ENCODE measurements at regions not wholly inside any gene's neighbourhood (a gene's known extent, or its start where the extent isn't known, plus 50 kb on each side); places are given as distances from the start of the nearest gene placed in this dataset.

DNA sequence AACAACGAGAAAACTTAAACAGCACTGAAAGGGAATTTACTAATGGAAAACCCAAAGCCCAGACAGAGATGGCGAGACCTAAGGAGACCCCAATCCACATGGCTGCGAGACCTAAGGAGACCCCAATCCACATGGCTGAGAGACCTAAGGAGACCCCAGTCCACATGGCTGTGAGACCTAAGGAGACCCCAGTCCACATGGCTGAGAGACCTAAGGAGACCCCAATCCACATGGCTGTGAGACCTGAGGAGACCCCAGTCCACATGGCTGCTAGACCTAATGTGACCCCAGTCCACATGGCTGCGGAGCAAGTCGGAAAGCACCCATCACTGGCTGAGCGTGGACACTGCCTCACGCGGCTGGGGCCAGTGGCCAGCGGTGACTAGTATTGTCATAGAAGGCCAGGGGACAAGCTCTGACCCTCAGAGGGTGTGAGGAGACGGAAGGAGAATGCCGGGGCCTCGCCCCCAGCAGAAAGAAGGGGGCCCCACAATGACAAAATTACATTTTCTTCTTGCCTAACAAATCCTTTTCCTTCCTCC is 241.8 kb downstream of the C16orf95 start:
- ATAC-seq: no peak

DNA sequence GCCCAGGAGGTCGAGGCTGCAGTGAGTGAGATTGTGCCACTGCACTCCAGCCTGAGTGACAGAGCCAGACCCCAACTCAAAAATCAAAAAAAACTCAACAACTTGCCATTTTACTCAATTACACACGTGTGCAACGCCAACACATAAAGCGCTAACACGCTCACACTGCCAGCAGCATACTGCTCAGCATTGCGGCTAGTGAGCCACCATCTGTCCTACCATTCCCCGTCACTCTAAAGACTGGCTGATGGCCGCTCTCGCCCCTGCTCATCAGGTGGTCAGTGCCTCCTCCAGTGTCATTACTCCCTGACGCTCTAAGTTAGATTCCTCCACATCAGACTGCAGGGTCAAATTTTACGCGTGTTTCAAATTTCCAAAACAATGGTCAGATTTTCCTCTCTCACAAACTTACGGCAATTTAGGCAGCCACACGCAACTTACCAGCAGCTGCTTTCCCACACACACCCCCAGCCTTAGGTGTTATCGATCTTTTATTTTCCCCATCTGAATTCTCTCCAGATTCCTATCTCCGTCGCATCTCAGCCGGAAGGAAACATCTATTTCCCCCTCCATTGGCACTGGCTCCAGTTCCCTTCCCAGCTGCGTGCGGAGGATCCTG is 240.8 kb downstream of the C16orf95 start:
- no peak for ATAC-seq

DNA sequence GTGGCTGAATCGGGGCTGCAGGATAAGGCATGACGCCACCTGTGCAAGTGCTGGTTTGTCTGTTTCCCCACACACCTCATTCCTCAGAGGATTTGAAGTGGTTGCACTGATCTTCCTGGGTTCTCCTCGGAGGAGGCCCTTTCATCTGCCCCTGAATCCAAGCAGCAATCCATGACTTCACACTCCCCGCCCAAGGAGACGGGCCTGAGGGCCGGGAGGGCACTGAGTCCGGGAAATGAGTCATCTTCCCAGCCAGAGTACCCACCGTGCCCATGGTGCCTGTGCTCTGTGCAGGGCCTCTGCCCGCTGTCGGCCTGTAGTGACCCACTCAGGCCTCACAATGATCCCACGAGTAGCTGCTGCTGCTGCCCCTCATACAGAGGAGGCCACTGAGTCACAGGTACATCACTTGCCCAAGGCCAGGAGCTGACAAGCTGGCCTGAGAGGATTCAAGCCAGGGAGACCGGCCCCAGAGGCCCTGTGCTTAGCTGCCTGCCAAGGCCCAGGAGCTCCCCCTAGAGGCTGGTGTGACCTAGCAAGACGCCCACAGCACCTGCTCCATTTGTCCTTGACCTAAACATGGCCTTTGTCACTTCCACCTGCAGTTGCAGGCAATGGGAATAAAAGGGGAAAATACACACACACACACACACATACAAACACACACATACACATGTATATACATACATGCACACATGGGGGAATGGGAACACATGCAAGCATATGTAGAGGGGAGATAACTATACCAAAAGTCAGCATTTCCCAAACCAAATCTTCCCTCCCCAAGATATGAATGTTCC is 240.0 kb downstream of the C16orf95 start:
- ATAC-seq: no peak

DNA sequence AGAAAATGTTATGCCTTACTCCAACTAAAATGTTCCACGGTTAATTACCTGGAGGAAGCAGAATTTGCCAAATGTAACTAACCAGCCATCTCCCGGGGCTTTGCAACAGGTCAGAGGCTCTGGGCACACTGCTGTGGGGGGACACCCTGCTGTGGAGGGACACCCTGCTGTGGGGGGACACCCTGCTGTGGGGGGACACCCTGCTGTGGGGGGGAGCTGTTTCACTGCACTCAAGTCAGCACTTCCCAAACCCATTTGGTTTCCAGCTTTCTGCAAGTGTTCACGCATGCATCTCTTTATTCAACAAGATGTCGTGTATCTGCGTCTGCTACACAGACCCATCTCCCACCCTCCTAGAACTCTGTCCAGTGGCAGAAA is 239.5 kb downstream of the C16orf95 start:
- no peak for ATAC-seq

DNA sequence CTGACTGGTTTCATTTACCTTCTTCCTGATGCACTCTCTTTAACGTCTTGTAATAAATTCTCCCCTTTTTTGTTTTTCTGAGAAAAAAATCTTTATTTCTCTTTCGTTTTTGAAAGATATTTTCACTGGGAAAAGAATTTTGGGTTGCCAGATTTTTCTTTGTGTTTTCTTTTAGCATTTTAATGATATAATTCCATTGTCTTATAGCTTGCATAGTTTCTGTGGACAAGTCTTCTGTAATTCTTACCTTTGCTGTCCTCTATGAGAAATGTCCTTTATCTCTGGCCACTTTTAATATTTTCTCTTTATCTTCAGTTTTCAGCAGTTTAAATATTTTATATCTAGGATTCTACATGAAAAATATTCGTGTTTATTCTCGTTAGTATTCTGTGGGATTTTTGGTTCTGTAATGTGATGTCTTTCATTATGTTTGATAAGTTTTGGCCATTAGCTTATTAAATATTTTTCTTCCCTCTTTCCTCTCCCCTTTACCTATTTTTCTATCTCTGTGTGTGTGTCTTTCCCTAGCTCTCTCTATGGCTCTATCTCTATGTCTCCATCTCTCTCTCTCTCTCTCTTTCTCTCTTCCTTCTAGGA is 236.5 kb downstream of the C16orf95 start:
- ATAC-seq: no peak

DNA sequence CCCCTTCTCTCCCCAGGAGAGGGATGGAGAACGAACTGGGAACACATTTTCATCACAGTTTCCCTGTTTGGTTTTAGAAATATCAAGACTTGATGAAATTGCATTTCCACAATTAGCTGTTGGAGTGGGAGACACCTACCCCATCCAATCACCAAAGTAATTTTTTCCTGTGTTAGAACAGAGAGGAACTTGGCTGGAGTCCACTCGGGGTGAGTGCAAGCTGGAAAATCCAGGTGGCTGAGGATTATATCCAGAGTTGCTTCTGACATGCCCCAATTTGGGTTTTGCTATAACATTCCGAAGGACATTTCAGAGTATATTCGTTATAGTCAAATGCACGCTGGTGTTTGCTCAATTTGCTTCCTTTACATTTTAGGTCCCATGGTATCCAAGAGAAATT is 231.8 kb downstream of the C16orf95 start:
- ATAC-seq: no peak

DNA sequence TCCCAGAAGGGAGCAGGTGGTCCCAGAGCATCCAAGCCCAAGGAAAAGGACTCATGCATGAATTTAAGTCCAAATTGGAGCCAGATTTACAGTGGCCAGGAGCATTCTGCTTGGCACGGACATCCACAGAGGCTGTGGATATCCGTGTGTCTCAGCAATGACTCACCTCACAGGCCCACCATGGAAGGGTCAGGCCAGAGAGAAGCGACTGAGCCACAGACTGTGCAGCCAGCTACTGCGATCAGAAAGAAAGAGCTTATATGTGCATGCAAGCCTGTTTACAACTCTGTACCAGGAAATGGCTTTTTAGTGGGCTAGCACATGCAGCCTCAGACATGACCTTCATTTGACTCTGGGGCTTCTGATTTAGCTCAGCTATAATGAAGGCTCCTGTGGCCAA is 231.0 kb downstream of the C16orf95 start:
- ATAC-seq: no peak

DNA sequence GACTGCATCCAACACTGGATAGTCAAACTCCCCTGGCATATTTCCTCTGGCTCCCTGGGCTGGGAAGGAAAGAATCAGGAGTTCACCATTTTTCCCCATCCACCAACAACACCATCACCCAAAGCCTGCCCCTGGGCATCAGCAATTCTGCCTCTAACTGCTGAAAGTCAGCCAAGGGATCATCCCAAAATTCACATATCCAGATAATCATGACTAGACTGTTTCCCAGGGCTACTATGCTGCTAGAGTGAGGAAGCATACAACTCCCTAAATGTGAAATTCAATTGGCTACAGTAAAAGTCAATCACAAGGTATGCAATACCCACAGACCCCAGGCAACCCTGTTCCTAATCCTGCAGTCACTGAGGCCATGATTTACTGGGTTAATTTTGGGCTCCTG is 230.6 kb downstream of the C16orf95 start:
- no peak for ATAC-seq

DNA sequence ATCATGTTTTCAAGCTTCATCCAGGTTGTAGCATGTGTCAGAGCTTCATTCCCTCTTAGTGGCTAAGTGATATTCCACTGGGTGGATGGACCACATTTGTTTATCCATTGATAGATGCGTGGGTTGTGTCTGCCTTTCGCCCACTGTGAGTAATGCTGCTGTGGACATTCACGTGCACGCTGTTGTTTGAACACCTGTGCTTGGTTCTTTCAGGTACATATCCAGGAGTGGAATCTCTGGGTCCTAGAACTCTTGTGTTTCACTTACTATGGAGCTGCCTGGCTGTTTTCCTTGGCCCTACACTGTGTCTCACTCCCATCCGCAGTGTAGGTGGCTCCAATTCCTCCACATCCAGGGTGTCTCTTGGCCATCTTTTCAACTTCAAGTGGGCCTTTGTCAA is 224.2 kb downstream of the C16orf95 start:
- no peak for ATAC-seq

DNA sequence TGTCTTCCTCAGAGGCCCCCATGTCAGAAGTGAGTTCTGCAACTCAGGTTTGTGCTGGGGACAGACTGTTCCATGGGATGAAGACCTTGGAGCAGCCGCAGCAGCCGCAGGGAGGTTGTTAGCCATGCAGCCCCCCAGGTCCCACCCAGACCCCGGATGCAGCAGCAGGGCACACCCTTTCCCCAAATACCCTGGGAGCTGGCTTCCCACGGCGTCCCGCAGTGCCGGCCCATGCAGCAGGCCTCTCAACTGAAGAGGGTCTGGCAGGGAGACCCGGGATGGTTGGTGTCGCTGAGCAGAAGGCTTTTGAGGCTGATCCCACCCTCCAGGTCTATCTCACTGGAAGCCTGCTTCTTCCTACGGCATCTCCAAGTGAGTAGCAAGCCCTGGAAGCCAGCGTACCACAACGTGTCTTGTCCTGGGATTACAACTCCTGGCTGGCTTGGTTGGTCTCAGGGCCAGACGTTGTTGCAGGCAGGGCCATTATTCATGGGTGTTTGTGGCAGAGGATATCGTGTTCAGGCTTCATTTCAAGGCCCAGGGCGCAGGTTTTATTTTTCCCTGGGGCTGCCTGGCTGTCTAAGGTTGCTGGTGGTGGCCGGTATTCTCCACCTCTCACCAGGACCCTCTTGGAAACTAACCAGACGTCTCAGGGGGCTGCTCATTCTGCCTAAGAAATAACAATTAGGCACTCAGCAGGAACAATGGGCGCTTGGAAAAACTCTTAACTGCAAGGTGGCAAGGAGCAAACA is 223.2 kb downstream of the C16orf95 start:
- no peak for ATAC-seq

DNA sequence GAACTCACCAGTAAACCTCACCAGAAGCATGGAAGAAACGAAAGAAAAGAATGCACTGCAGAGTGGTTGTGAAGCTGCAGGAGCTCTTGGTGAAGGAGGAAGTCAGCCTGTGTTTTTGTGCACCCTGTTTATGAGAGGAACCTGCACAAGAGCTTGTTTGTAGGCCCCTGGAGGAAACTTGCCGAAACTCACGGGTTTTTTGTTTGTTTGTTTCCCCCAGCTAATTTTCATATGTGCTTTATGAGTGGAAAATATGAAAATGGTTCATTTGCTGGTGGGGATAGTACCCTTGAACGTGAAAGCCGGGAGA is 222.7 kb downstream of the C16orf95 start:
- no peak for ATAC-seq

DNA sequence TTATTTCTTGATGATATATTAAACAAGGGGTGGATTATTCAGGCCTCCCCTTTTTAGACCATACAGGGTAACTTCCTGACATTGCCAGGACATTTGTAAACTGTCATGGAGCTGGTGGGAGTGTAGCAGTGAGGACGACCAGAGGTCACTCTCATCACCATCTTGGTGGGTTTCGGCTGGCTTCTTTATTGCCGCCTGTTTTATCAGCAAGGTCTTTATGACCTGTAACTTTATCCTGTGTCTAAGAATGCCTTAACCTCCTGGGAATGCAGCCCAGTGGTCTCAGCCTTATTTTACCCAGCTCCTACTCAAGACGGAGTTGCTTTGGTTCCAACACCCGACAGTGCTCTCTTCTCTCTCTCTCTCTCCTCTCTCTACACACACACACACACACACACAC is 221.9 kb downstream of the C16orf95 start:
- no peak for ATAC-seq

DNA sequence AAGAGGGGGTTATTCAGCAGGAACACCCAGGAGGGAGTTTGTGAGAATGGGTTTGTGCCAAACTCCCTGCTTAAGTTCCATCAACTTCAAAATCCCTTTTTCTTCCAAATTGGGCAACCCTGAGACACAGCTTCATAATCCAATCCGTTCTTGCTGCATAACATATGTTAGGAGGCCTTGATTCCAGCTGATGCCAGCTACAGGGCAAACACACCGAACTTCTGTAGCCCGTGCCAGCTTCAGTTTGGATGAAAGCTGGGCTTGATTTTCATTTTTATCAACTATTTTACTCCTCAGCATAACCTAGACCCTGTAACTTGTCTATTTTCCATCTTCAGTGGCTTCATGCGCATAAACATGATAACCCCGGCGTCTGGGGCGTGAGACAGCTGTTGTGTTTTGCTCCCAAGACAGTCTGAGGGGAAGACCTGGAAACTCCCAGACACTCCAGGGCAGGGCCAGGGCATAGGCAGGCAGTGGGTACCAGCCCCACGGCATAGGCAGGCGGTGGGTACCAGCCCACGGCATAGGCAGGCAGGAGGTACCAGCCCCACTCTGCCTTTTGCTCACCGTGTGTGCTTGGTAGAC is 220.4 kb downstream of the C16orf95 start:
- no peak for ATAC-seq

DNA sequence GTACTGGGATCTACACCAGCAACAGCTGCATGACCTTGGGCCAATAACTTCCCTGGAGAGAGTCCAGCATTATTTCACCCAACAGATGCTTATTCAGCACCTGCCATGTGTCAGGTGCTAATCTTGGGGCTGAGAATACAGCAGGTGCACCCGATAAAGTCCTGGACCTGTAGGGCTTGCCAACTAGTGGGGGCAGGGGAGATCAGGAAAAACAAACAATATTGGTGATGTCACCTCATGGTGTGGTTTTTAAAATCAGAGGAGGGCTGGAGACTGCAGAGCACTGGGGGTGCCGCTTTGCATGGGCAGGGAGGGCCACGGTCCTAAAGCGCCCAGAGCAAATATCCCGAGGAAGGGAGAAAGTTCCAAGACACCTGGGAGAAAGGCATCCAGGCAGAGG is 218.8 kb downstream of the C16orf95 start:
- ATAC-seq: no peak

DNA sequence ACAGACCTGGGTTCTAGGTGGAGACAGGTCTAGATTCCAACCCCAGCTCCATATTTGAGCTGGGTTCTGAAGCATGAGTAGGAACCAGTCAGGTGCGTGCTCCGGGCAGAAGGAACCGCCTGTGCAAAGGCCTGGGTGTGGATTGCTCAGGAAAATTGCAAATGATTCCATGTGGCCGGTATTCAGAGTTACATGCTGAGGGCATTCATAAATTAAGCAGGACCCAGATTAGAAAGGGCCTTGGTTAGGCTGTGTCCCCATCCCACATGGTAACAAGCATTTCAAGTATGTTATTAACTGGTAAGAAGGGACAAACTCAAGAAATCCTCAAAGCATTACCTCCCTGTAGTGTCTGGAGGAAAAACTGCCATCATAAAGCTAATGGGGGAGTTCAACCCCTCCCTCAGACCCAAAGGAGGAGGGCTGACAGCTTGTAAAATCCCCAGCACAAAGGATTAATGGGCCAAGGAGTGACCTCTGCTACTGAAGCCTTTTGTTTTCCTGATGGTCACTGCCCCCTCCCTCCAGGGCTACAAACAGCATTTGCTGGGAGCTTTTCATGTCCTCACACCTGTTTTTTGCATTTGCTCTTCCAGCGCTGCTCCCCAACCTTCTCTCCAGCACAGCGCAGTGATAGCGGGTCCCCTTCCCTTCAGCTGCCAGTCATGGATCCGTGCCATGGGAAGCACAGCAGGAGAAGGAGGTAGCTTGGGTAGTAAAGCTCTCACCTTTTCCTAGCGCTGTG is 218.0 kb downstream of the C16orf95 start:
- no peak for ATAC-seq

DNA sequence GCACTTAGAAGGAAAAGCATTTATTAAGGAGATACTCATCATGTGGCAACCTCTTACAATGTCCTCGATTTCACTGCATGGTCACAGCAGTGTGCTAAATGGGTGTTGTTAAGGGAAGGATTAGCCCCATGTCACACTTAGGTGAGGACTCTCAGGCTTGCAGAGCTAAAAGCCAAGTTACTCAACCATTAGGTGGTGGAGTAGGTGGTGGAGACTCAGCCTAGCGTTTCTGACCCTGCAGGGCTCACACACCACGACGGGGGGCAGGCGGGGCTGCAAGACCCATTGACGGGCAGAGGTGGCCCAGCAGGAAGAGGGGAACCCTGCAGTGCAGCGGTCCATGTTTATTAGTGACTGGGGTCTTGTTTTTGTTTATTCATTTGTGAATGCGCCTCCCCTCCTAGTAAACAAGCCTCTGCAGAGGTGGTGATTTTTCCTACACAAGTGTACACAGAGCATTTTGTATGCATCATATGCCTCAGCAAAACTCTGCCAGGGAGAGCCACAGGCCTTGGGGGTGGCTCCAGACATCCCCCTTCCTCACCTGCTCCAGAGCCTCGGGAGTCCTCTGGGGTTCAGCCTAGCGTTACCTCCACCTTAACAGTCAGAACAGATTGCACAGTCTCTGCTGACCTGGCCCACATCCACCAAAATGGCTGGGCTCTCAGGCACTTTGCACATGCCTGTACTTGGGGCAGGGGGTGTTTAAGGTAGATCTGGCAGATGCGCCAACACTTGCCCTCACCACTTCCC is 216.7 kb downstream of the C16orf95 start:
- ATAC-seq: no peak

DNA sequence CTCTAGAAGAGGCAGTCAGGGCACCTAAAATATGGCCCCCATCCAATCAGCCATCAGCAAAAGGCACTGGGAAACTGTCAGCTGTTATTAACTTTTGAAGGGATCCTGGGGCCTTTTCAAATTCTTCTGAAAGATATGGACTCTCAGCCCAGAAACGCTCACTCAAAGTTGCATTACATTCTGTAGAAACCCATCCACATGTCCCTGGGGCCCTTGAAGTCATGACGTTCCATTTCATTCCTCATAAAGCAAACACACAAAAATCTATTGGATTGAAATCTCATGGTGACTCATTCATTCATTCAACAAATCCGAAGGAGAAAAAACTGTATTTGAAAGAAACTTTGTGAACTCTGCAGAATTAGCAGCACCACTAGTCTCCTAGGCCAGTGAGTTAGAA is 215.3 kb downstream of the C16orf95 start:
- no peak for ATAC-seq

DNA sequence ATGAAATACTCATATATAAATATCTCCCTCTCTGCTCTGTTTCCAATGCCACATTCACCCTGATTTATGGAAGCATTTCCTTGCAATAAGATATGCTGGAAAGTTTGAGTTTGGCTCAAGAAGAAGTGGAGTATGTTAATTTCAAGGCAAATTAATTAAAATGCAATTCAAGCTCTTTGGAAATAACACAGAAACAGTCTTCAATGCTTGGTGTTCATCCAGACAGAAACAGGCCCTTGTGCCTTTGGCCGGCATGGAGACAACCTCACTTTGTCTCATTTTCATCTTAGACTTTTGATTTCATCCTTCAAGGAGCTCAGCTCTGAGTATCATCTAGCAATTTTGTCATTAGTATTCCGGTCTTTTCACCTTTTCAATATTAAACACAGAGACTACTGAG is 210.0 kb downstream of the C16orf95 start:
- no peak for ATAC-seq

DNA sequence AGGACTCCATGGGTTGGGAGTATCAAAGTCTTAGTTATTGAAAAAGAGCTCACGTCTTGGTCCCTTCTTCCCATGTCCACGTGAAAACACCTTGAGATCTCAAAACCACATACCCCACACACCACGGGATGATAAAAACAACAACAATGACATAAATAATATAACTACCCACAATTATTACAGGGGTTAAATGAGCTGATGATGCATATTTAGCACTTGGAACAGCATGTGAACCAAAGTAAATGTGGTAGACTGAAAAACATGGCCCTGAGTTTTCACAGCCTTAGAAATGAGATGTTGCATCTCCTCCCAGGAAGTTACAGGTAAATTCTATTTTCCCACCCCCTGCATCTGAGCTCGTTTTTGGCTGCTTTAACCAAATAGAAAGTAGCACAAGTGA is 208.9 kb downstream of the C16orf95 start:
- ATAC-seq: no peak

DNA sequence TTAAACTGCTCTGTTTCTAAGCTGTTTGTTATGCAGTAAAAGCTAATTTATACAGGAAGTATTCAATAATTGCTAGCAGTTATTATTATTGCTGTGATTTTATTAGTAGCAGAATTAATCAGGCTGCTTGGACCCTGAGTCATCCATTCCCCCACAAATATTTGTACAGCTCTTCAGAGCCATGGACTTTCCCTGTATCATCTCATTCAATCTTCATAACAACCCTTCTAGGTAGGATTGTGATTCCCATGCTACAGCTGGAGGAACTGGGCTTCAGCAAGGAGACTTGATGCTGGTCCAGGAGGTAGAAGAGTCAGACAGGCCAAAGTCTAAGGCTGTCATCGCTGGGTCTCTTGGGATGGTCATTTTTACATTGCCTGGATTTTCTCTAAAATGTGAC is 208.3 kb downstream of the C16orf95 start:
- no peak for ATAC-seq

DNA sequence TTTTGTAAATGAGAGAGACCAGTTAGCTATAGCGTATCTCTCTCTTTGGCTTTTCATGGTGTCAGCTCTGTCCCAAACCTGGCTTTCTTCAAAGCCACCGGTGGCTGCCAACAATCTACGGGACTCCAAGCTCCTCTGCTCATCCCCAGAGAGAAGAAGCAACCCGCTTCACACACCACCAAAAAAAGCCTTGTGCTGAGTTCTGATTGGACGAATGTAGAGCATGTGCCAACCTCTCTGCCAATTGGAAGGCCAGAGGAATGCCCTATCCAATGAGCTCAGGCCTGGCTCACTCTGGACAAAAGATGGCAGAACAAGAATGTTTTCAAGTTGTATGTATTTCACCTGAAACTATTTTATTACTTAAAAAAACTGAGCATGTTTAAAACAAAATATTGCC is 202.4 kb downstream of the C16orf95 start:
- no peak for ATAC-seq

DNA sequence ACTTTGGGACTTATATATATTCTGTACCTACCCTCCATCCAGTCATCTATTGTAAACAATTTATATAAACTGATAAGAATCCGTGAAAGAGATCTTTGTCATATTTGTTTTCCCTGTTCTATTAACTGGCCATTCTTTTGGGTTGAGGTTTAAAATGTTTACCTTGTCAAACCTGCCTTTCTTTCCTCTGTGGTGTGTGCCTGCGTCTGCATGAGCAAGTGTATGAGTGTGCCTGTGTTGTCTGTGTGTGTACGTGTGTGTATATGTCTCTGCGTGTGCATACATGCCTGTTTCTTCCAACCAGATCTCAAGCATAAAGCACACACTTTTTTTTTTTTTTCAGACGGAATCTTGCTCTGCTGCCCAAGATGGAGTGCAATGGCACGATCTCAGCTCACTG is 201.5 kb downstream of the C16orf95 start:
- no peak for ATAC-seq
